Superior temporal gyrus (tissue), 1 donor: ENCODE measurements at regions not wholly inside any gene's neighbourhood (a gene's known extent, or its start where the extent isn't known, plus 50 kb on each side); places are given as distances from the start of the nearest gene placed in this dataset.

Experiments used
- DNase-seq: peaks from one replicate; pipeline ENCODE4 v3.0.0-alpha.2; 2016; ENCODE audit errors: extremely low spot score

- DNase-seq: no peak
These were observed 95.5 kb downstream of the FAM204A start for GRCh38 chr10:118246332-118247295.

DNA sequence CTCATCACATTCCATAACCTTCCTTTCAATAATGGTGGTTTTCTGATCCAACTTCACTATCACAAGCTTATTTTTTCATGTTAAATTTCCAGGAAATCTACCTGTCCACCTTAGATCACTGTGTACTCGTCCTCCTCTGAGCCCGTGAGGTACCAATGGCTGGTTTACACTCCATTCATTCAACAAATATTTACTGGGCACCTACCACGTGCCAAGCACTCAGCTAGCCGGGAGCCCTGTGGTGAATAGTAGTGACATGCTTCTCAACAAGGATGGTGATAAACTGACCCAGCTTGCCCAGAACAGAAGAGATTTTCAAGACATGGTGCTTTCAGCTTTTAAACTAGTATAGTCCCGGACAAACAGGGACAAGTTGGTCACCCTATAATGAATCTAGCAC is 98.2 kb downstream of the FAM204A start:
- no peak for DNase-seq

DNA sequence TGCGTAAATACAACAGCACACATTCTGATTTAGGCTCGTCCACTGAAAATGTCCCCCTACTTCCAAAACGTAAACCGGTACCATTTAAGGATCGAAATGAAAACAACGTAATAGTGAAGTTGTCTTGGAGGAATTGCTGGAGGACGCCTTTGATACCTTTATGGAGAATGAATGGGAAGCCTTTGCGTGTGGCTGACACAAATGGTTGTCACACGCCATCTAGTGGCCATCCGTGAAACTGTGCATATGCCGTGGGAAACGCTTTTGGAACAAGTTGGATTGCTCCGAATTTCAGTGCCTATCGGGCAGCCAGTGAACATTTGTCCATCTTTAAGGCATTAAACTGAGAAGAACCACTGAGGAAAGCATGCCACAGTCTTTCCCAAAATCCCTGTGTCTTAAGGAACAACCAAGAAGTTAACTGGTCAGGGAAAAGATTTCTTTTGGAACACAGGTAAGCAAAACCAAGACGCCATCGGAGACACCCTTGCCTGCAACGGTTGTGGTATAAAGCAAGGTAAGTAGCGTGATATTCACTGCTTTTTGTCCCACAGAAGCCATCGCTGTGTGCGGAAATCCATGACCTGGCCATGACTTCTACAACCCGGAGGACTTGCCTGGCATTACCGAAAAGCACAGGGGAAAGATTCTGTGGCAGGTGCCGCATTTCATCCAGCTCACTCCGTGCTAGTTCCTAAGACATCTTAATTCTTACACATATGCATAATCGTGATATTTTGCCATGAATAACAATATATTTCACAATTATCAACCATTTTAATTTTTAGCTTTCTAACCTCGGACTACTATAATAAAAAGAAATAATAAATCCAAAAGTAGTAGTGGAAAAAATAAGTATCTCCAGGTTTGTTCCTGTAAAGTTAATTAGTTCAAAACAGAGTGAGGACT is 100.6 kb downstream of the FAM204A start:
- DNase-seq: peak; percentile 97

- DNase-seq: no peak
These were observed 102.9 kb downstream of the FAM204A start for GRCh38 chr10:118239236-118239630.

DNA sequence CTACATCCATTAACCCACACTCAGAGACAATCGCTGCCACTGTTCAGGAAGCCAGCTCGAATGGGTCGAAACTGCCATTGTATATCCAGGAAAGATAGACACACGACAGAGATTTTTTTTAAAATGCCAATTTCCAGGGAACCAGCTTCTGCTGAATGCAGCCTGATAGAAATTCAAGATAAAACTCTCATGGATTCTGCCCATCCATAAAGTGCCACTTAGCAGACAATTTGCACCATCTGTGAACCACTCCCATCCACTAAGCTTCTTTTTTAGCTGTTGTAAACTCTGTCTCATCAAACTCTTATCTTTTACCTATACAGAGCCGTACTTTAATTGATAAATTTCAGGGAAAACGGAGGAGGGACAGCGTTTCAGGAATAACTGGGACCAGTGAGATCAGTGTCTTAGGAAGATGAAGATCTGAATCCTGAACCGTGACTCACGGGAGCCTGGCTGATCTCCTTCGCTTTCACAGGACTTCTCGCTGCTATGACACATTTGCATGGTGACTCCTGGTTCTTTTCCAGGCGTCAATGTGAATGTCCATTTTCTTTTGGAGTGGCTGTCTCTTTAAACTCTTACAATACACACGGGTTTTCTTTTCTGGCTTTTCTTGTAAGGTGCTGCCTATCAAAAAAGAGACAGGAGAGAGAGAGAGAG is 103.4 kb downstream of the FAM204A start:
- DNase-seq: no peak

GRCh38 chr10:118237930-118238329 is 104.2 kb downstream of the FAM204A start:
- no peak for DNase-seq

GRCh38 chr10:118234683-118235082 is 107.4 kb downstream of the FAM204A start:
- DNase-seq: no peak

DNA sequence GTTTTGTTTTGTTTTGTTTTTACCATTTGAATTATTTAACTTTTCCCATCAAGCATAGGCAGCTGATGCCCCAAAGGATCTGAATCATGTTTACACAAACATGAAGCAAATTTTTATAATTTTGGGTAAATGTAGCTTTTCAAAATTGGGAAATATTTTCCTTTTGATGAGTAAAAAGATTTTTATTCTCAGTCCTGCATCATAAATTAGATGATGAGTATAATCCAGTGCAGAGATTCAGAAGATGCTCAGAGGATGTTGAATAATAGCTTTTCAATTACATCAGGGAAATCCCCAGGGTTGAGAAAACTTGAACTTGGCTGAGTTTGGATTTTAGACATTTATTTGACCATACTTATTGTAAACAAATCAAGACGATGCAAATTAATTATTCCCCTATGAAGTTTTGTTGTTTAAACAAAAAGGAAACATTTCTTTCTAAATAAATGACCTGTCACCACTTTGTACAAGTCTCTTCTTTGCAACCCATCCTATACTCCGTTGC is 121.7 kb downstream of the FAM204A start:
- DNase-seq: no peak

GRCh38 chr10:118218562-118218961 is 123.6 kb downstream of the FAM204A start:
- no peak for DNase-seq

DNA sequence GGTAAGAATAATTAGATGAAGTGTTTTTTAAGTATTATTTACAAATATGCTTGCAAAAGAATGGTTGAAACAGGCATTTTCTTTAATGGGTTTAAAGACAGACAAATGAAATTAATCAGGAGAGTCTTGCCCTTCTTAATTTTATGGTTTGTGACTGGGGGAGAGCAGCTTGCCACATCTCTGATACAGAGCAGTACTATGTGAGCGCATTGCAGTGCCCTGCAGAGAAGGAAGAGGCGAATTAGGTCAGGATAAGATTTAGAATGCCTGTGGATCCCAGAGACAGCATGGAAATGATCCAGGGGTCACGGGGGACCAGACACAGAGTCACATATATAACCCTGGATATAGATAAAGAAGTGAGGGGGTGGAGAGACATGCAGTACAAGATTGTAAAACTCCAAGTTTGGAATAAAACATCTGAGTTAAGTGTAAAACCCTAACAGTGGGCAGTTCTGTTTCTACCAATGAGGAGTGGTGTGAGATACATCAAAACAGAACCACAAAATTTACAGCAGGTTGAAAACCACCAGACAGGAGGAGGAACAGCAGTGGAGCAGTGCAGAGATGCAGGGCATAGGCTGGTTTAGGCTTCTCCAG is 125.5 kb downstream of the FAM204A start:
- DNase-seq: no peak

DNA sequence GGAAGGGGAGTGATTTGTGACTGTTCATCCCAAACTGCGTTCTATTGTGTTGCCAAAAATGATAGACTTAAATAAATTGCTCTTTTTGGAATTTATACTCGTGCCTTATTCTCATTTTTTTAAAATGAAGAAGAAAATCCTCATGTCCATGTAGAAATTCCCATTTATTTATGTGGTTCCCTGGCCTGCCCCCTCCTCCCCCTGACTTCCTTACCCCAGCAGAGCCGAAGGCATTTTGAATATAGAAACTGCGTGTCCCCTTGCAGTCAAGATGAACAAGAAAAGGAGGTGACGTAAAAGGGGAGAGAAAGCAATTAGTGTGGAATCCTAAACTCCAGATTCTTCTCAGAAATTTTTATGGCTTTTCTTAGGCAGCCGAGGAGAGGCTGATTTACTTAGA is 126.1 kb downstream of the FAM204A start:
- DNase-seq: no peak

DNA sequence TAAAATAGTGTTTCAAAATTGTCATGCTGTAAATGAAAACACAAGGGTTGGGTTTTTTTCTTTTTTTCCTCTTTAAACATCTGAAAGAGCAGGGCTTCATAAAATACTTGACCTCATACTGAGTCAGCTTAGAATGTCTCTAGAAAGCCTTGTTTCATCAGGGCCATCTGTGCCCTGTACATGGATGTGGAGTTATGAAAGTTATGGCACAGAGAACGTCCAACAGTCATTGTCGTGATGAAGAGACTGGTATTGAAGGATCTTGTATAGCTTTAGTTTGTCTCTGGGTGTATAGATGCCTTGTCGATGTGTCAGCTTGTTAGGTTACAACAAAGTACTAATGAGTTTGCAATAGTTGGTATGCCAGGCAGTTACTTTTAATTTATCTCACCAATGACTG is 127.3 kb downstream of the FAM204A start:
- no peak for DNase-seq

- no peak for DNase-seq
These were observed 128.7 kb downstream of the FAM204A start for GRCh38 chr10:118213436-118213835.

DNA sequence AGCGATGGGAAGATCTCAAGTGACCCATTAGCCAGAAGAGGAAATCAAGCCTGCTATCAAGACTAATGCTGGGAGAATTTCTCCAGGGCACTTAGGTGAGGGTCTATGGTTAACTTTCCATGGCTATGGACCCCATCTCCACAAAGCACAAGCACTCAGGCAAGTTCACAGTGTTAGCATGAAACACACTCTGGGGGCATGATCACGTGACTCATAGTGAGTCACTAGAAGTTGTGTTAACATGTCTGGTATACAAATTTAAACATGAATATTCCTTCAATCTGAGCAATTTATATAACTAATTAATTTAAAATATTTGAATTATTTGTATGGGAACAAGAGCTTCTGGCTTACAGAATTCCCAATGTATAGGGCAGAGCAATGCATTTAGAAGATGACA is 131.8 kb downstream of the FAM204A start:
- no peak for DNase-seq

DNA sequence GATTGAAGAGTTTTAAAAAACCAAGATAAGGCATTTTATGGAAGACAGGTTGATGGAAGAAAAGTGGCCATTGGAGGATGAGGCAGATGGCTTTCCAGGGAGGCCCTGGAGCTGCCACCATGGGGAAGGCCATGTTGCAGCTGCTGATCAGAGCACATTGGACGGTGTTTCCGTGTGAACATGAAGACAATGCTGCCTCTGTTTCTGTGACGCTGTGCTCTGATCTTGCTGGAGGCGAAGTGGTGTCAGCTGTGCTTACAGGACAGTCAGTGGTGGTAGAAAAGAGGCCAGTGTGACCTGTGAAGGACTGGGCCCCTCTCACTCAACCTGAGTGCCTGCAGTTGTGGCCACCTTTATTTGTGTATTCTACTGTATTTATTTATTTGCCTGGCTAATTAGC is 132.9 kb downstream of the FAM204A start:
- peak; percentile 78 for DNase-seq

- DNase-seq: no peak
These were observed 134.6 kb downstream of the FAM204A start for GRCh38 chr10:118207470-118208007.

DNA sequence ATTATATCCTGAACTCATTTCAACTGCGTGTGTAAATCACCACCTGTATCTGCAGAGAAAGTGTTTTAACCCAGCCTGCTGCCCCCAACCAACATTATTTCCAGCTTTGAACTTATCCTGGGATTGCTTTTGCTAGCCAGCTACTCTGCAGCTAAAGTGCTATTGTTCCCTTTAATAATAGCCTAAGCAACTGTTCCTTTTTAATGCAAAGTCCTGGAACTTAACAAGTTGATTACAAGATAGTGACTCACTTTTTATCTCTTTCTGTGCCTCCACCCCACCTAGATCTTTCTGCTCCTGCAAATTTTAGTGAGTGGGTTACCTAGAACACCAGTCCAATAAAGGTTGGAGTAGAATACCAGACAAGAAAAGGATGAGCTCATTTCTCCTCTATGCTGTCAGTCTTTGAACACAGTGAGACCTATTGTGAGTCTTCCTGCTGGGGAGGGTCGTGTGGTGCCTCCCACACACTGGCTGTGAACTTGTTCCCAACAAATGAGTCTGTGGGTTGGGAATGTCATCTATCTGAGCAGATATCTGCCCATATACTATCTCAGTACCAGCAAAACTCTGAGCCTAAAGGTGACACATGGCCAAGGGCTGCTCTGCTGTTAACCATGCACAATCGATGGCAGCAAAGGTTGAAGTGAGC is 137.7 kb downstream of the FAM204A start:
- no peak for DNase-seq

GRCh38 chr10:118203461-118203860 is 138.7 kb downstream of the FAM204A start:
- no peak for DNase-seq

DNA sequence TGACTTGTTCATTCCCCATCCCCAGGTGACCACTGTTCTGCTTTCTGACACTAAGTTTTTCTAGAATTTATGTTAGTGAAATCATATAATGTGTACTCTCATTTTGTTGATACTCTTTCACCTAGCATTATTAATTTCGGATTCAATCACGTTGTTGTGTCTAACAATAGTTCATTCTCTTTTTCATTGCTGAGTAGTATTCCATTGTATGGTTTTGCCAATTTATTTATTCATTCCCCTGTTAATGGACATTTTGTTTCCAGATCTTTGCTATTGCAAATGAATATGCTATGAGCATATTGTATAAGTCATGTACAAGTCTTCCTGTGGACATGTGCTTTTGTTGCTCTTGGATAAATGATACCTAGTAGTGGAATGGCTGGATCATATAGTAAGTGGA is 146.4 kb downstream of the FAM204A start:
- no peak for DNase-seq

DNA sequence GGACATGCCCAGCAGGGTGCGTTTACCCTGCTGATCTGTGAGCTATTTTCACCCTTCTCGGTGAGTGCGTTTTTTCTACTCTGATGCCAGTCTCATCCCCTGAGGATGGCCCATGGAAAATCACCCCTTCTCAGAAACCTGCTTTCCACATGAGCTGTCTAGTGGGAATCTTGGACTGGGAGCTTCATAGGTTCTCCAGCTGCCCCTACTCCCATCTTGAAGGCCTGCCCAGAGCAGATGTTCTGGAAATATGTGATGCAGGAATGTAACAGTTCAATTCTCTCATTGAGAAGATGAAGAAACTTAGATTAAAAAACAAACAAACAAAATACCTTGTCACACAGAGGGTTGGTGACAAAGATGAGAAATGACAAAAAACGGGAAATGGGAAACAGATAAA is 146.9 kb upstream of the RAB11FIP2 start:
- no peak for DNase-seq

- DNase-seq: no peak
These were observed 134.3 kb upstream of the RAB11FIP2 start for GRCh38 chr10:118181021-118181420.
